SK-N-SH (cell line): ENCODE measurements at regions not wholly inside any gene's neighbourhood (a gene's known extent, or its start where the extent isn't known, plus 50 kb on each side); places are given as distances from the start of the nearest gene placed in this dataset.

Experiments
- CTCF ChIA-PET: fragments of 300-600, 350-600 bp; formaldehyde crosslinking; extraction: SDS; loops from one replicate; lab custom pipeline; 2021; lab: Yijun Ruan, JAX
- POLR2A ChIA-PET: fragments of 350-600 bp; sonication (Branson Sonifier 250); formaldehyde crosslinking; extraction: SDS; loops from one replicate; lab custom pipeline; 2020; ENCODE audit warnings: antibody characterized with exemption, inconsistent platforms; lab: Yijun Ruan, JAX
- DNase-seq: peaks from one replicate; pipeline ENCODE4 v3.0.0; 2012
- H2AFZ ChIP-seq: fragments of 200-600 bp; sonication (generic); 2 replicates; pipeline ENCODE4 v1.8.1; 2016; ENCODE audit warnings: antibody characterized with exemption, mild to moderate bottlenecking, low read depth
- H3F3A ChIP-seq: fragments of 200-600 bp; sonication (generic); replicated peaks from 2 replicates; pipeline ENCODE3; 2016; ENCODE audit warnings: antibody characterized with exemption, mild to moderate bottlenecking; ENCODE audit not compliant: insufficient read depth
- H3K27ac ChIP-seq, 2 experiments: fragments of 200-500 bp in 1 of 2; fragments of 200-600 bp in 1 of 2; sonication (Bioruptor generic) in 1 of 2; sonication (generic), shearing (Covaris generic) in 1 of 2; 2 replicates each; pipeline versions ENCODE4 v1.5.1 to v1.6.1; 2014 to 2016; ENCODE audit warnings: low read depth in 2 of 2, inconsistent platforms in 1 of 2, low read length in 1 of 2, mild to moderate bottlenecking in 1 of 2, mixed read lengths in 1 of 2
- H3K27me3 ChIP-seq: fragments of 200-600 bp; sonication (generic), shearing (Covaris generic); 2 replicates; pipeline ENCODE4 v1.6.1; 2016; ENCODE audit warnings: mixed run types; ENCODE audit not compliant: insufficient read depth
- H3K36me3 ChIP-seq, 2 experiments: fragments of 200-500 bp in 1 of 2; fragments of 200-600 bp in 1 of 2; sonication (Bioruptor generic) in 1 of 2; sonication (generic) in 1 of 2; replicated peaks in 1 of 2; 2 replicates each; pipeline versions ENCODE3 to v1.5.1; 2014 to 2016; ENCODE audit warnings: low read length in 1 of 2, mild to moderate bottlenecking in 1 of 2; ENCODE audit not compliant: insufficient read depth in 2 of 2, control insufficient read depth in 1 of 2
- H3K4me1 ChIP-seq, 2 experiments: fragments of 200-500 bp in 1 of 2; fragments of 200-600 bp in 1 of 2; sonication (Bioruptor generic) in 1 of 2; sonication (generic), shearing (Covaris generic) in 1 of 2; 2 replicates each; pipeline versions ENCODE4 v1.5.1 to v1.6.1; 2014 to 2016; ENCODE audit warnings: low read depth in 1 of 2, low read length in 1 of 2, mixed run types in 1 of 2; ENCODE audit not compliant: insufficient read depth in 2 of 2, control insufficient read depth in 1 of 2
- H3K4me2 ChIP-seq: fragments of 200-600 bp; sonication (generic), shearing (Covaris generic); 2 replicates; pipeline ENCODE4 v1.6.1; 2017; ENCODE audit warnings: mixed run types
- H3K4me3 ChIP-seq, 2 experiments: fragments of 200-500 bp in 1 of 2; fragments of 200-600 bp in 1 of 2; sonication (Bioruptor generic) in 1 of 2; sonication (generic), shearing (Covaris generic) in 1 of 2; 2 replicates each; pipeline versions ENCODE4 v1.5.1 to v1.8.1; 2014 to 2016; ENCODE audit warnings: low read depth in 2 of 2, inconsistent platforms in 1 of 2, low read length in 1 of 2, mild to moderate bottlenecking in 1 of 2, mixed read lengths in 1 of 2, moderate library complexity in 1 of 2
- H3K79me2 ChIP-seq: fragments of 200-600 bp; sonication (generic); 2 replicates; pipeline ENCODE4 v1.8.1; 2017; ENCODE audit warnings: mild to moderate bottlenecking; ENCODE audit not compliant: insufficient read depth
- H3K9ac ChIP-seq: fragments of 200-600 bp; sonication (generic); 2 replicates; pipeline ENCODE4 v1.6.1; 2017; ENCODE audit warnings: mixed run types
- H3K9me2 ChIP-seq: fragments of 200-600 bp; sonication (generic); 2 replicates; pipeline ENCODE4 v1.6.1; 2017; ENCODE audit warnings: mixed run types
- H3K9me3 ChIP-seq: fragments of 200-600 bp; sonication (generic); 2 replicates; pipeline ENCODE4 v1.6.1; 2017; ENCODE audit warnings: mixed run types, mild to moderate bottlenecking, moderate library complexity
- H4K20me1 ChIP-seq: fragments of 200-600 bp; sonication (generic); 2 replicates; pipeline ENCODE4 v1.6.1; 2017; ENCODE audit warnings: mild to moderate bottlenecking, mixed run types; ENCODE audit not compliant: insufficient read depth
- EP300 ChIP-seq, 2 experiments: IDR thresholded peaks; 2 replicates each; pipeline versions ENCODE4 v1.4.0 to v1.6.1; 2012; ENCODE audit warnings: borderline replicate concordance in 1 of 2, low read depth in 1 of 2, low read length in 1 of 2
- FOSL2 ChIP-seq: IDR thresholded peaks from 2 replicates; pipeline ENCODE4 v1.4.0; 2012; ENCODE audit warnings: low read depth, mild to moderate bottlenecking, moderate library complexity, borderline replicate concordance
- FOXJ3 ChIP-seq: sonication (generic); formaldehyde crosslinking; IDR thresholded peaks from 2 replicates; pipeline ENCODE4 v1.5.1; 2020; ENCODE audit warnings: mild to moderate bottlenecking, missing genetic modification reagents
- FOXM1 ChIP-seq: IDR thresholded peaks from 2 replicates; pipeline ENCODE4 v1.4.0; 2012; ENCODE audit warnings: low read depth, mild to moderate bottlenecking
- GABPA ChIP-seq: IDR thresholded peaks from 2 replicates; pipeline ENCODE4 v1.4.0; 2012; ENCODE audit warnings: low read depth, mild to moderate bottlenecking
- GATA2 ChIP-seq: sonication (generic); formaldehyde crosslinking; IDR thresholded peaks from 2 replicates; pipeline ENCODE4 v1.5.0; 2020; ENCODE audit warnings: mild to moderate bottlenecking, missing genetic modification reagents
- NRF1 ChIP-seq: IDR thresholded peaks from 2 replicates; pipeline ENCODE4 v1.6.1; 2012; ENCODE audit warnings: low read depth, mild to moderate bottlenecking, low read length
- RCOR1 ChIP-seq: fragments of 150-350 bp; IDR thresholded peaks from 2 replicates; pipeline ENCODE4 v1.6.1; 2017; ENCODE audit warnings: antibody characterized with exemption, low read length
- SMC3 ChIP-seq: IDR thresholded peaks from 2 replicates; pipeline ENCODE4 v1.6.1; 2012; ENCODE audit warnings: low read depth, low read length, improper control_type of control experiment
- TAF1 ChIP-seq: IDR thresholded peaks from 2 replicates; pipeline ENCODE4 v1.6.1; 2012; ENCODE audit warnings: low read depth, mild to moderate bottlenecking, low read length, moderate library complexity, borderline replicate concordance
- whole genome bisulfite sequencing: methylation state at CpG from one replicate; pipeline ENCODE4 v1.1.6; 2017; ENCODE audit warnings: low lambda C conversion rate; 5-methylcytosine and 5-hydroxymethylcytosine counted together
- TF ChIP-seq, protein P1 (sequence below): IDR thresholded peaks from 2 replicates; pipeline ENCODE4 v1.4.0; 2012; ENCODE audit warnings: low read depth
- TF ChIP-seq, protein P2 (sequence below): fragments of 200-600 bp; sonication (generic); IDR thresholded peaks from 2 replicates; pipeline ENCODE4 v1.6.1; 2017; ENCODE audit warnings: antibody characterized with exemption, mild to moderate bottlenecking, moderate library complexity
- TF ChIP-seq, protein P3 (sequence below): fragments of 150-350 bp; IDR thresholded peaks from 2 replicates; pipeline ENCODE4 v1.6.1; 2016; ENCODE audit warnings: mild to moderate bottlenecking, low read depth, low read length
- TF ChIP-seq, protein P4 (sequence below): IDR thresholded peaks from 2 replicates; pipeline ENCODE4 v1.4.0; 2012; ENCODE audit warnings: low read depth, borderline replicate concordance
- TF ChIP-seq, protein P5 (sequence below): IDR thresholded peaks from 2 replicates; pipeline ENCODE4 v1.6.1; 2012; ENCODE audit warnings: mild to moderate bottlenecking, low read depth, low read length, moderate library complexity

DNA sequence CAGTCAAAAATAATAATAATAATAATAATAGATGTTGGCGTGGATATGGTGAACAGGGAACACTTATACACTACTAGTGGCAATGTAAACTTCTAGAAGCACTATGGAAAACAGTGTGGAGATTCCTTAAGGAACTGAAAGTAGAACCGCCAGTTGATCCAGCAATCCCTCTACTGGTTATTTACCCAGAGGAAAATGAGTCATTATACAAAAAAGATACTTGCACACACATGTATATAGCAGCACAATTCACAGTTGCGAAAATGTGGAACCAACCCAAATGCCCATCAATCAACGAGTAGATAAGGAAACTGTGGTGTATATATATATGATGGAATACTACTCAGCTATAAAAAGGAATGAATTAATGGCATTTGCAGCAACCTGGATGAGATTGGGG, 176.0 kb downstream of the PLPP3 start:
- Histone ChIP-seq H3K27me3 (no peaks in the 10 kb centered on the region), H3K9me3 (no peaks in the 10 kb centered on the region), H3K27ac (no peak overlapping the region), H3K9me2 (no peaks in the 10 kb centered on the region), H4K20me1 (no peaks in the 10 kb centered on the region), H3K4me1 (no peaks in the 10 kb centered on the region; a peak in 1 of 4 replicates), H2AFZ (no peak overlapping the region), H3K36me3 (no peaks in the 10 kb centered on the region), H3K79me2 (no peaks in the 10 kb centered on the region)
- WGBS: 63% methylated on average over 4 of the region's 4 CpGs
- no peak for DNase-seq
- TF ChIP-seq, protein P1, sequence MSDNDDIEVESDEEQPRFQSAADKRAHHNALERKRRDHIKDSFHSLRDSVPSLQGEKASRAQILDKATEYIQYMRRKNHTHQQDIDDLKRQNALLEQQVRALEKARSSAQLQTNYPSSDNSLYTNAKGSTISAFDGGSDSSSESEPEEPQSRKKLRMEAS: no peak
- no peak for TF ChIP-seq TAF1
- TF ChIP-seq, protein P2, sequence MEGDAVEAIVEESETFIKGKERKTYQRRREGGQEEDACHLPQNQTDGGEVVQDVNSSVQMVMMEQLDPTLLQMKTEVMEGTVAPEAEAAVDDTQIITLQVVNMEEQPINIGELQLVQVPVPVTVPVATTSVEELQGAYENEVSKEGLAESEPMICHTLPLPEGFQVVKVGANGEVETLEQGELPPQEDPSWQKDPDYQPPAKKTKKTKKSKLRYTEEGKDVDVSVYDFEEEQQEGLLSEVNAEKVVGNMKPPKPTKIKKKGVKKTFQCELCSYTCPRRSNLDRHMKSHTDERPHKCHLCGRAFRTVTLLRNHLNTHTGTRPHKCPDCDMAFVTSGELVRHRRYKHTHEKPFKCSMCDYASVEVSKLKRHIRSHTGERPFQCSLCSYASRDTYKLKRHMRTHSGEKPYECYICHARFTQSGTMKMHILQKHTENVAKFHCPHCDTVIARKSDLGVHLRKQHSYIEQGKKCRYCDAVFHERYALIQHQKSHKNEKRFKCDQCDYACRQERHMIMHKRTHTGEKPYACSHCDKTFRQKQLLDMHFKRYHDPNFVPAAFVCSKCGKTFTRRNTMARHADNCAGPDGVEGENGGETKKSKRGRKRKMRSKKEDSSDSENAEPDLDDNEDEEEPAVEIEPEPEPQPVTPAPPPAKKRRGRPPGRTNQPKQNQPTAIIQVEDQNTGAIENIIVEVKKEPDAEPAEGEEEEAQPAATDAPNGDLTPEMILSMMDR: no peak
- TF ChIP-seq, all 33 proteins: peak for 0
- no peaks in the 10 kb centered on the region for H3F3A ChIP-seq
- H3K9ac ChIP-seq: no peak overlapping the region
- no peak overlapping the region for H3K4me3 ChIP-seq
- no peak overlapping the region for H3K4me2 ChIP-seq
- ChIA-PET POLR2A (no interaction called here), CTCF (no interaction called here)

DNA sequence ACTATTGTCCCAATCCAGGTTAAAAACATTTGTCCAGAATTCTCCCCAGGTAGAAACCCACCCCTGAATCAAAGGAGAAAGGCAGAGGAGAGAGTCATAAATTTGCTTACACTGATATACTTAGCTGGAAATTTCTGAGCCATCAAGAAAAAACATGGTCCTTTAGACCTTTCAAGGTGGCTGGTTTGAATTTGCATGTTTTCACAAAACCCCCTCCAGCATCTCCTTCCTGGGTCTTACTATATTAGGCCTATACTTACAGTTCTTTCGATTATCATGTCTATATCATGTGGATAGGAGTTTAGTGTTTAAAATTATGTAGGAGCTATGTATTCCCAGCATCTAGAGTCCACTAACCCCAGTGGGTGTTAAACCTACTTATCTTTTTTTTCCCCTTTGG, 178.2 kb downstream of the PLPP3 start:
- H3K27ac ChIP-seq: no peak overlapping the region
- H3K27me3 ChIP-seq: no peaks in the 10 kb centered on the region
- POLR2A ChIA-PET: no interaction called here
- no peaks in the 10 kb centered on the region for H4K20me1 ChIP-seq
- no peak overlapping the region for H3K4me3 ChIP-seq
- no peaks in the 10 kb centered on the region for H3K9me3 ChIP-seq
- H3K36me3 ChIP-seq: no peaks in the 10 kb centered on the region
- no peaks in the 10 kb centered on the region; a peak in 1 of 4 replicates for H3K4me1 ChIP-seq
- H2AFZ ChIP-seq: no peak overlapping the region
- CTCF ChIA-PET: no interaction called here
- H3K4me2 ChIP-seq: no peak overlapping the region
- H3K9ac ChIP-seq: no peak overlapping the region
- H3K9me2 ChIP-seq: no peaks in the 10 kb centered on the region
- 39% methylated on average over 1 of the region's 1 CpG for WGBS
- no peak for DNase-seq
- no peaks in the 10 kb centered on the region for H3K79me2 ChIP-seq
- H3F3A ChIP-seq: no peaks in the 10 kb centered on the region
- TF ChIP-seq NRF1 (no peak), GATA2 (CRISPR knock-in tag) (no peak), RCOR1 (no peak), SMC3 (no peak), EP300 (IDR thresholded peaks at IDR 0.05; ENCODE audit: borderline replicate concordance in 1 of 2, low read depth in 1 of 2, low read length in 1 of 2) (no peak), FOXJ3 (CRISPR knock-in tag) (no peak), FOSL2 (no peak), FOXM1 (no peak), GABPA (no peak)
- TF ChIP-seq, protein P2: no peak
- TF ChIP-seq, protein P3, sequence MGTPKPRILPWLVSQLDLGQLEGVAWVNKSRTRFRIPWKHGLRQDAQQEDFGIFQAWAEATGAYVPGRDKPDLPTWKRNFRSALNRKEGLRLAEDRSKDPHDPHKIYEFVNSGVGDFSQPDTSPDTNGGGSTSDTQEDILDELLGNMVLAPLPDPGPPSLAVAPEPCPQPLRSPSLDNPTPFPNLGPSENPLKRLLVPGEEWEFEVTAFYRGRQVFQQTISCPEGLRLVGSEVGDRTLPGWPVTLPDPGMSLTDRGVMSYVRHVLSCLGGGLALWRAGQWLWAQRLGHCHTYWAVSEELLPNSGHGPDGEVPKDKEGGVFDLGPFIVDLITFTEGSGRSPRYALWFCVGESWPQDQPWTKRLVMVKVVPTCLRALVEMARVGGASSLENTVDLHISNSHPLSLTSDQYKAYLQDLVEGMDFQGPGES: no peak
- TF ChIP-seq, protein P4, sequence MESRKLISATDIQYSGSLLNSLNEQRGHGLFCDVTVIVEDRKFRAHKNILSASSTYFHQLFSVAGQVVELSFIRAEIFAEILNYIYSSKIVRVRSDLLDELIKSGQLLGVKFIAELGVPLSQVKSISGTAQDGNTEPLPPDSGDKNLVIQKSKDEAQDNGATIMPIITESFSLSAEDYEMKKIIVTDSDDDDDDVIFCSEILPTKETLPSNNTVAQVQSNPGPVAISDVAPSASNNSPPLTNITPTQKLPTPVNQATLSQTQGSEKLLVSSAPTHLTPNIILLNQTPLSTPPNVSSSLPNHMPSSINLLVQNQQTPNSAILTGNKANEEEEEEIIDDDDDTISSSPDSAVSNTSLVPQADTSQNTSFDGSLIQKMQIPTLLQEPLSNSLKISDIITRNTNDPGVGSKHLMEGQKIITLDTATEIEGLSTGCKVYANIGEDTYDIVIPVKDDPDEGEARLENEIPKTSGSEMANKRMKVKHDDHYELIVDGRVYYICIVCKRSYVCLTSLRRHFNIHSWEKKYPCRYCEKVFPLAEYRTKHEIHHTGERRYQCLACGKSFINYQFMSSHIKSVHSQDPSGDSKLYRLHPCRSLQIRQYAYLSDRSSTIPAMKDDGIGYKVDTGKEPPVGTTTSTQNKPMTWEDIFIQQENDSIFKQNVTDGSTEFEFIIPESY: no peak
- TF ChIP-seq, protein P5, sequence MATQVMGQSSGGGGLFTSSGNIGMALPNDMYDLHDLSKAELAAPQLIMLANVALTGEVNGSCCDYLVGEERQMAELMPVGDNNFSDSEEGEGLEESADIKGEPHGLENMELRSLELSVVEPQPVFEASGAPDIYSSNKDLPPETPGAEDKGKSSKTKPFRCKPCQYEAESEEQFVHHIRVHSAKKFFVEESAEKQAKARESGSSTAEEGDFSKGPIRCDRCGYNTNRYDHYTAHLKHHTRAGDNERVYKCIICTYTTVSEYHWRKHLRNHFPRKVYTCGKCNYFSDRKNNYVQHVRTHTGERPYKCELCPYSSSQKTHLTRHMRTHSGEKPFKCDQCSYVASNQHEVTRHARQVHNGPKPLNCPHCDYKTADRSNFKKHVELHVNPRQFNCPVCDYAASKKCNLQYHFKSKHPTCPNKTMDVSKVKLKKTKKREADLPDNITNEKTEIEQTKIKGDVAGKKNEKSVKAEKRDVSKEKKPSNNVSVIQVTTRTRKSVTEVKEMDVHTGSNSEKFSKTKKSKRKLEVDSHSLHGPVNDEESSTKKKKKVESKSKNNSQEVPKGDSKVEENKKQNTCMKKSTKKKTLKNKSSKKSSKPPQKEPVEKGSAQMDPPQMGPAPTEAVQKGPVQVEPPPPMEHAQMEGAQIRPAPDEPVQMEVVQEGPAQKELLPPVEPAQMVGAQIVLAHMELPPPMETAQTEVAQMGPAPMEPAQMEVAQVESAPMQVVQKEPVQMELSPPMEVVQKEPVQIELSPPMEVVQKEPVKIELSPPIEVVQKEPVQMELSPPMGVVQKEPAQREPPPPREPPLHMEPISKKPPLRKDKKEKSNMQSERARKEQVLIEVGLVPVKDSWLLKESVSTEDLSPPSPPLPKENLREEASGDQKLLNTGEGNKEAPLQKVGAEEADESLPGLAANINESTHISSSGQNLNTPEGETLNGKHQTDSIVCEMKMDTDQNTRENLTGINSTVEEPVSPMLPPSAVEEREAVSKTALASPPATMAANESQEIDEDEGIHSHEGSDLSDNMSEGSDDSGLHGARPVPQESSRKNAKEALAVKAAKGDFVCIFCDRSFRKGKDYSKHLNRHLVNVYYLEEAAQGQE: no peak
- TF ChIP-seq, protein P1: no peak
